ENCODE measurements at regions not wholly inside any gene's neighbourhood (a gene's known extent, or its start where the extent isn't known, plus 50 kb on each side); places are given as distances from the start of the nearest gene placed in this dataset.

DNA sequence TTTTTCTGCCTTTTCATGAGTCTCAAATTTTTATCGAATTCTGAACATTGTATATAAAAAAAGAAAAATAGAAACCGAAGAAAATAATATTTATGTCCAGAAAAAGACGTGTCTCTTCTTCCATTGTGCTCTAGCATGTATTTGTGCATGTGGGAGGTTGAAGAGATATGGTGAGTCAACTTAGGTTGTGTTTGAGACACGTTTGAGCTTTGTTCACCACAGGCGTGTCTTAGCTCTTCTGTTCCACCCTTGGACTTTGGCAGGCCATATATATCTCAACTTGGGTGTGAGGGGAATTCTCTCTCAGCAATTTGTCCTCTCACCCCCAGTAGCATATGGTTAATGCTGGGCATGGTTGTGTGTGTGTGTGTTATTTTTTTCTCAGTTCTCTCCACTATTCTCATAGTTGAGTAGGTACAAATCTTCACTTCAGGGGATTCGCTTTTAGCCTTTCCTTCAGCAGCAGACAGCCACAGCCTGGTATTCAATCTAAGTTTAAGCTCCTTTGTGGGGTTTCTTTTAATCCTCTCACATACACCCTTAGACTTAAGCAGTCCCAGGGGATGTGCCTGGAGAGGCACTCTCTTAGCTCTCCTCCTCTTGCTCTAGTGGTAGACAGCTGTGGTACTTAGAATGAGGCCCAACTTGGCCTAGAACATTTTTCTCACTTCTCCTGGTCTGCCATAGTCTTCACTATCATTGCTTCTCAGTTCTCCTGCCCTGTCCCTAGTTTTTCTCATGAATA lies 286.5 kb upstream of the RBMS3 start:
- ChIA-PET CTCF (no interaction called here), POLR2A (ENCODE audit: unreplicated experiment) (no interaction called here)
- H3K9ac ChIP-seq (ENCODE audit: low read length), result no peak overlapping the region
- H3K36me3 ChIP-seq (ENCODE audit: low read depth, low read length), result no peaks in the 10 kb centered on the region
- intact Hi-C loops (cut with micrococcal nuclease), result no loop called here
- BruUV-seq (replicated peaks), result no TSS peak
- no peaks in the 10 kb centered on the region for H3K9me3 ChIP-seq (ENCODE audit: low read length)
- H3K9me2 ChIP-seq (replicated peaks; ENCODE audit: low read length), result no peaks in the 10 kb centered on the region
- no peaks in the 10 kb centered on the region for H3K27me3 ChIP-seq (ENCODE audit: low read length)
- no peaks in the 10 kb centered on the region for H3K4me1 ChIP-seq (ENCODE audit: insufficient read depth, low read length)
- no peak overlapping the region for H3K27ac ChIP-seq (ENCODE audit: low read length)
- DNase-seq (no peak), ATAC-seq (no peak)
- H4K20me1 ChIP-seq (ENCODE audit: low read length), result no peaks in the 10 kb centered on the region
- H2AFZ ChIP-seq (ENCODE audit: low read length), result no peak overlapping the region
- no peak overlapping the region for H3K4me3 ChIP-seq (ENCODE audit: low read length)
- no peaks in the 10 kb centered on the region for H3K79me2 ChIP-seq (ENCODE audit: low read length)
- H3F3A ChIP-seq (ENCODE audit: low read length, unreplicated experiment), result no peaks in the 10 kb centered on the region
- TF ChIP-seq, protein P1, sequence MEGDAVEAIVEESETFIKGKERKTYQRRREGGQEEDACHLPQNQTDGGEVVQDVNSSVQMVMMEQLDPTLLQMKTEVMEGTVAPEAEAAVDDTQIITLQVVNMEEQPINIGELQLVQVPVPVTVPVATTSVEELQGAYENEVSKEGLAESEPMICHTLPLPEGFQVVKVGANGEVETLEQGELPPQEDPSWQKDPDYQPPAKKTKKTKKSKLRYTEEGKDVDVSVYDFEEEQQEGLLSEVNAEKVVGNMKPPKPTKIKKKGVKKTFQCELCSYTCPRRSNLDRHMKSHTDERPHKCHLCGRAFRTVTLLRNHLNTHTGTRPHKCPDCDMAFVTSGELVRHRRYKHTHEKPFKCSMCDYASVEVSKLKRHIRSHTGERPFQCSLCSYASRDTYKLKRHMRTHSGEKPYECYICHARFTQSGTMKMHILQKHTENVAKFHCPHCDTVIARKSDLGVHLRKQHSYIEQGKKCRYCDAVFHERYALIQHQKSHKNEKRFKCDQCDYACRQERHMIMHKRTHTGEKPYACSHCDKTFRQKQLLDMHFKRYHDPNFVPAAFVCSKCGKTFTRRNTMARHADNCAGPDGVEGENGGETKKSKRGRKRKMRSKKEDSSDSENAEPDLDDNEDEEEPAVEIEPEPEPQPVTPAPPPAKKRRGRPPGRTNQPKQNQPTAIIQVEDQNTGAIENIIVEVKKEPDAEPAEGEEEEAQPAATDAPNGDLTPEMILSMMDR (conservative IDR thresholded peaks at IDR 0.05; ENCODE audit: low read depth, low read length), result no peak
- TF ChIP-seq EZH2 (IDR thresholded peaks at IDR 0.05; ENCODE audit: low read length, unreplicated experiment), result no peak
- no peak for TF ChIP-seq EZH2phosphoT487 (IDR thresholded peaks at IDR 0.05; ENCODE audit: borderline replicate concordance, low read length)
- no peak overlapping the region for H3K4me2 ChIP-seq (ENCODE audit: low read length)

DNA sequence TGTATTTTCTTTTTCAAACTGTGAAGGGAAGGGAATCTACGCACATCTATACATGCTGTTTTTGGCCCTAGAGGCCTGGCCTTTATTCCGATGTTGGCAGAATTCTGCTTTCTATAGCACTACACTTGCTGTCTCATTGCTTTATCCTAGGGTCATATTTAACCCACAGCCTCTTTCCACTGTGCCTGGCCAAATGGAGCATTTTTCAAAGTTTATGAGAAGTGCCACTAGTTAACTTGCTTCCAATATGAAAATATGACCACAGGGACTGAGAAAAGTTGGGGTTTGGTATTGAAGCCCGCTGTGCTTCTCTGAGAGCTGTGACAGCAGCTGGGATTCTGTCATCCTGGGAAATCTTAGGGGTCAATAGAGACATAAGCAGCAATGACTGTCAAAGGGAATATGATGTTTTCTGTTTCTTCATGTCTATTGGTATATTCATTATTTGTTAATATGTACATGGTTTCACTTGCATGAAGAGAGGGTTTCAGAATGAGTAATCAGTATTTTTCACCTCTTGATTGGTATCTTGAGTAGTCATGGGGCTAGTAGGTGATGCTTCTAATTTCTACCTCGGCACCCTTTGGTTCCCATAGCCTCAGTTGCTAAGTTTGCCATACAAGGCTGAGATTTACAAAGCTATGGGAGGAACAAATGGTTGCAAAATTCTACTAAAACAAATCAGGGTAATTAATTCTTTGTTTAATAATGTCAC lies 275.8 kb upstream of the RBMS3 start:
- ATAC-seq (no peak), DNase-seq (no peak)
- TF ChIP-seq EZH2 (IDR thresholded peaks at IDR 0.05; ENCODE audit: low read length, unreplicated experiment) (no peak), EZH2phosphoT487 (IDR thresholded peaks at IDR 0.05; ENCODE audit: borderline replicate concordance, low read length) (no peak)
- TF ChIP-seq, protein P1 (conservative IDR thresholded peaks at IDR 0.05; ENCODE audit: low read depth, low read length), result no peak
- Histone ChIP-seq H3K36me3 (ENCODE audit: low read depth, low read length) (no peaks in the 10 kb centered on the region), H3K4me3 (ENCODE audit: low read length) (no peak overlapping the region), H3K79me2 (ENCODE audit: low read length) (no peaks in the 10 kb centered on the region), H3K27me3 (ENCODE audit: low read length) (no peaks in the 10 kb centered on the region), H2AFZ (ENCODE audit: low read length) (no peak overlapping the region), H3K4me1 (ENCODE audit: insufficient read depth, low read length) (no peaks in the 10 kb centered on the region), H3K27ac (ENCODE audit: low read length) (no peak overlapping the region), H3K9ac (ENCODE audit: low read length) (no peak overlapping the region), H3K9me2 (replicated peaks; ENCODE audit: low read length) (no peaks in the 10 kb centered on the region), H3K9me3 (ENCODE audit: low read length) (no peaks in the 10 kb centered on the region), H3F3A (ENCODE audit: low read length, unreplicated experiment) (no peaks in the 10 kb centered on the region), H4K20me1 (ENCODE audit: low read length) (no peaks in the 10 kb centered on the region), H3K4me2 (ENCODE audit: low read length) (no peak overlapping the region)
- BruUV-seq (replicated peaks), result no TSS peak
- intact Hi-C loops (cut with micrococcal nuclease), result no loop called here
- ChIA-PET CTCF (no interaction called here), POLR2A (ENCODE audit: unreplicated experiment) (no interaction called here)

DNA sequence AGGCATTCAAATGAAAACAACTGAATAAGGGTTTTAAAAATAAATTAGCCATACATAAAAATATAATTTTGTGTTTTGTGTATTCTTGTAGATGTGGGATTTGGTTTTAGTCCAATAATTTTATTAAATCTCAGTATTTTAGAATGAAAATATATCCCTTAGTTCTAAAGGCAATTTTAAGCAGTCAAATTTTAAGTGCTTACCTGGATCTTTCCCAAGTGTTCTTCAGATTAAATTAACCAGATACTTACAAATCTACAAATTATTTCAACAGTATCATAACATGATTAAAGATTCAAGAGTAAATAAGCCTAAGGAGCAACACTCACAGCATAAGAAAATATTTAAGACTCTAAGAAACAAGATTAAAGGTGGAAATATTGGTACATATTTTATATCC lies 275.0 kb upstream of the RBMS3 start:
- Histone ChIP-seq H3K9me2 (replicated peaks; ENCODE audit: low read length) (no peaks in the 10 kb centered on the region), H3K9ac (ENCODE audit: low read length) (no peak overlapping the region)

More for the DNA sequence above, 275.0 kb upstream of the RBMS3 start:
- POLR2A ChIA-PET (ENCODE audit: unreplicated experiment), result no interaction called here
- H3K4me3 ChIP-seq (ENCODE audit: low read length), result no peak overlapping the region
- no peaks in the 10 kb centered on the region for H3K79me2 ChIP-seq (ENCODE audit: low read length)
- no peaks in the 10 kb centered on the region for H3K27me3 ChIP-seq (ENCODE audit: low read length)
- ATAC-seq (no peak), DNase-seq (no peak)
- intact Hi-C loops (cut with micrococcal nuclease), result no loop called here
- no peaks in the 10 kb centered on the region for H3F3A ChIP-seq (ENCODE audit: low read length, unreplicated experiment)
- no peaks in the 10 kb centered on the region for H3K4me1 ChIP-seq (ENCODE audit: insufficient read depth, low read length)
- H3K27ac ChIP-seq (ENCODE audit: low read length), result no peak overlapping the region
- H2AFZ ChIP-seq (ENCODE audit: low read length), result no peak overlapping the region
- H3K4me2 ChIP-seq (ENCODE audit: low read length), result no peak overlapping the region
- no peaks in the 10 kb centered on the region for H4K20me1 ChIP-seq (ENCODE audit: low read length)
- H3K36me3 ChIP-seq (ENCODE audit: low read depth, low read length), result no peaks in the 10 kb centered on the region
- BruUV-seq (replicated peaks), result no TSS peak
- no peak for TF ChIP-seq EZH2phosphoT487 (IDR thresholded peaks at IDR 0.05; ENCODE audit: borderline replicate concordance, low read length)
- no peak for TF ChIP-seq EZH2 (IDR thresholded peaks at IDR 0.05; ENCODE audit: low read length, unreplicated experiment)
- TF ChIP-seq, protein P1 (conservative IDR thresholded peaks at IDR 0.05; ENCODE audit: low read depth, low read length), result no peak
- H3K9me3 ChIP-seq (ENCODE audit: low read length), result no peaks in the 10 kb centered on the region
- CTCF ChIA-PET, result no interaction called here
